Transverse colon (tissue), 4 donors: ENCODE measurements at regions not wholly inside any gene's neighbourhood (a gene's known extent, or its start where the extent isn't known, plus 50 kb on each side); places are given as distances from the start of the nearest gene placed in this dataset.
"Not testable (repeated sequence)": the region's sequence is repeated elsewhere in the genome, so short reads cannot be mapped to it uniquely, and the experiment has no call there.

ENCODE experiments used
- DNase-seq: peaks from one replicate; pipeline ENCODE4 v3.0.0-alpha.2; 2019
- H3K27ac ChIP-seq, 4 donors: fragments of 200-600 bp; sonication (generic); 2 replicates each; pipeline ENCODE4 v1.5.1; 2016 to 2018; ENCODE audit warnings: inconsistent platforms in 4 of 4
- H3K27me3 ChIP-seq: fragments of 200-600 bp; sonication (generic); 2 replicates; pipeline ENCODE4 v1.5.1; 2017; ENCODE audit warnings: inconsistent platforms
- H3K36me3 ChIP-seq, 4 donors: fragments of 200-600 bp; sonication (generic); 2 replicates each; pipeline ENCODE4 v1.5.1; 2017 to 2019; ENCODE audit warnings: inconsistent platforms in 4 of 4
- H3K4me1 ChIP-seq, 4 donors: fragments of 200-600 bp; sonication (generic); 2 replicates each; pipeline ENCODE4 v1.5.1; 2017 to 2020; ENCODE audit warnings: inconsistent platforms in 4 of 4
- H3K4me3 ChIP-seq, 4 donors: fragments of 200-600 bp; sonication (generic); 1 replicate in 1 of 4; 2 replicates in 3 of 4; pipeline versions ENCODE4 v1.5.1 to v1.6.1; 2017 to 2019; ENCODE audit warnings: inconsistent platforms in 4 of 4
- H3K9me3 ChIP-seq, 2 donors: fragments of 200-600 bp; sonication (generic); 2 replicates each; pipeline ENCODE4 v1.5.1; 2017 to 2019; ENCODE audit warnings: inconsistent platforms in 2 of 2
- CTCF ChIP-seq, 5 experiments: fragments of 200-600 bp in 3 of 5; fragments of 450-650 bp in 2 of 5; sonication (generic) in 3 of 5; IDR thresholded peaks; 1 replicate in 2 of 5; 2 replicates in 3 of 5; pipeline ENCODE4 v1.5.1; 2016 to 2017; ENCODE audit warnings: antibody characterized with exemption in 5 of 5, inconsistent platforms in 3 of 5, mild to moderate bottlenecking in 2 of 5, moderate library complexity in 1 of 5
- EP300 ChIP-seq: sonication (generic); formaldehyde crosslinking; IDR thresholded peaks from one replicate; pipeline ENCODE4 v1.6.1; 2017; ENCODE audit warnings: antibody characterized with exemption, low read depth
- POLR2A ChIP-seq: fragments of 450-650 bp; IDR thresholded peaks from one replicate; pipeline ENCODE4 v1.6.1; 2016; ENCODE audit warnings: antibody characterized with exemption, mild to moderate bottlenecking, moderate library complexity
- POLR2AphosphoS5 ChIP-seq, 3 donors: sonication (generic); formaldehyde crosslinking; IDR thresholded peaks; one replicate each; pipeline ENCODE4 v1.6.1; 2016; ENCODE audit warnings: antibody characterized with exemption in 3 of 3
- WGBS, 2 donors: methylation state at CpG; one replicate each; pipeline ENCODE4 v1.1.5; 2018; ENCODE audit warnings: low coverage in 1 of 2; 5-methylcytosine and 5-hydroxymethylcytosine counted together
- in situ Hi-C, 4 donors: fragments of 200-750 bp; cut with MboI; loops; one replicate each; pipeline versions ENCODE4 v1.15.0 to v1.15.1; 2017; ENCODE audit warnings: low sequenced_read_pairs in 3 of 4, low pct_ligation_motif_present in 1 of 4, low pct_unique_long_range_greater_than_20kb in 1 of 4
- intact Hi-C: fragments of 100-400 bp; cut with DNase I; formaldehyde crosslinking; loops from one replicate; pipeline ENCODE4 v1.15.1; 2023; ENCODE audit warnings: low total_unique reads

GRCh38 chr17:72471296-72471695, 350.5 kb downstream of the SOX9 start:
- TF ChIP-seq EP300 (no peak), POLR2A (no peak), CTCF (IDR thresholded peaks at IDR 0.05) (no peak), POLR2AphosphoS5 (IDR thresholded peaks at IDR 0.05) (no peak)
- no peaks in the 10 kb centered on the region for H3K9me3 ChIP-seq
- in situ Hi-C loops = no loop called here
- no peaks in the 10 kb centered on the region for H3K36me3 ChIP-seq
- DNase-seq = no peak
- intact Hi-C loops = no loop called here
- H3K4me3 ChIP-seq = no peak overlapping the region
- peaks cover 3 to 82% (median 32%) of the 10 kb centered on the region in 4 donors for H3K4me1 ChIP-seq
- H3K27ac ChIP-seq = peak overlapping the region in 1 of 4 donors; percentile 83
- 90 to 92% methylated on average over 2 to 3 of the region's 3 CpGs for WGBS, 2 donors
- no peaks in the 10 kb centered on the region for H3K27me3 ChIP-seq

- DNase-seq = no peak
Observed at GRCh38 chr17:72472106-72472505, 351.3 kb downstream of the SOX9 start.

GRCh38 chr17:72472853-72473390, 352.1 kb downstream of the SOX9 start:
- peaks cover 0 to 82% (median 35%) of the 10 kb centered on the region in 4 donors for H3K4me1 ChIP-seq
- DNase-seq, intact Hi-C loops: not testable (repeated sequence)

More at GRCh38 chr17:72472106-72472505, 351.3 kb downstream of the SOX9 start:
- no peaks in the 10 kb centered on the region for H3K27me3 ChIP-seq
- TF ChIP-seq CTCF (IDR thresholded peaks at IDR 0.05) (peak in 1 of 5 experiments; percentile 6), POLR2AphosphoS5 (IDR thresholded peaks at IDR 0.05) (no peak)
- no peaks in the 10 kb centered on the region for H3K9me3 ChIP-seq
- peak overlapping the region in 1 of 4 donors; percentile 24 for H3K27ac ChIP-seq
- whole genome bisulfite sequencing, 2 donors = 36 to 37% methylated on average over 3 of the region's 3 CpGs
- in situ Hi-C loops = no loop called here
- peaks cover 3 to 82% (median 37%) of the 10 kb centered on the region in 4 donors for H3K4me1 ChIP-seq
- H3K36me3 ChIP-seq = no peaks in the 10 kb centered on the region
- H3K4me3 ChIP-seq = no peak overlapping the region
- intact Hi-C loops = no loop called here

GRCh38 chr17:72474243-72474642, 353.4 kb downstream of the SOX9 start:
- no peak overlapping the region for H3K4me3 ChIP-seq
- no peaks in the 10 kb centered on the region for H3K9me3 ChIP-seq

More at GRCh38 chr17:72472853-72473390, 352.1 kb downstream of the SOX9 start:
- H3K36me3 ChIP-seq, in situ Hi-C loops, H3K4me3 ChIP-seq, H3K9me3 ChIP-seq, H3K27me3 ChIP-seq: not testable (repeated sequence)
- TF ChIP-seq CTCF (IDR thresholded peaks at IDR 0.05) = peak in 1 of 5 experiments; percentile 21
- peak overlapping the region in 1 of 4 donors; percentile 24 for H3K27ac ChIP-seq
- 50 to 52% methylated on average over 4 of the region's 4 CpGs for WGBS, 2 donors

More at GRCh38 chr17:72474243-72474642, 353.4 kb downstream of the SOX9 start:
- peak overlapping the region in 2 of 4 donors; percentile 48 to 84 for H3K27ac ChIP-seq
- 95 to 100% methylated on average over 2 of the region's 2 CpGs for WGBS, 2 donors
- intact Hi-C loops (no loop called here), in situ Hi-C loops (no loop called here)
- peaks cover 0 to 73% (median 34%) of the 10 kb centered on the region in 4 donors for H3K4me1 ChIP-seq
- H3K27me3 ChIP-seq = no peaks in the 10 kb centered on the region
- no peak for DNase-seq
- no peak for TF ChIP-seq CTCF (IDR thresholded peaks at IDR 0.05)
- H3K36me3 ChIP-seq = no peaks in the 10 kb centered on the region
